HG02623 (cell line): ENCODE measurements at regions not wholly inside any gene's neighbourhood (a gene's known extent, or its start where the extent isn't known, plus 50 kb on each side); places are given as distances from the start of the nearest gene placed in this dataset.

Experiments
- ATAC-seq: cut with Tn5 transposase; IDR thresholded peaks from one replicate; pipeline ENCODE4 v1.9.1; 2021; ENCODE audit warnings: moderate library complexity; ENCODE audit not compliant: unreplicated experiment

- no peak for ATAC-seq
These were observed 905.6 kb upstream of the GHITM start for GRCh38 chr10:83233691-83234090.

- ATAC-seq = no peak
These were observed 891.1 kb upstream of the GHITM start for GRCh38 chr10:83248106-83248631.

- no peak for ATAC-seq
These were observed 888.9 kb upstream of the GHITM start for GRCh38 chr10:83250396-83250795.

GRCh38 chr10:83252169-83252568 lies 887.1 kb upstream of the GHITM start:
- ATAC-seq = no peak

GRCh38 chr10:83252596-83252995 lies 886.7 kb upstream of the GHITM start:
- no peak for ATAC-seq

- no peak for ATAC-seq
These were observed 886.2 kb upstream of the GHITM start for GRCh38 chr10:83253011-83253671.

- ATAC-seq = no peak
These were observed 884.6 kb upstream of the GHITM start for GRCh38 chr10:83254698-83255097.

GRCh38 chr10:83262434-83262833 lies 876.9 kb upstream of the GHITM start:
- no peak for ATAC-seq

- no peak for ATAC-seq
These were observed 866.5 kb upstream of the GHITM start for GRCh38 chr10:83272666-83273434.

- ATAC-seq = no peak
These were observed 865.2 kb upstream of the GHITM start for GRCh38 chr10:83274088-83274487.

- ATAC-seq = no peak
These were observed 862.3 kb upstream of the GHITM start for GRCh38 chr10:83276971-83277370.

- no peak for ATAC-seq
These were observed 856.2 kb upstream of the GHITM start for GRCh38 chr10:83283151-83283550.

GRCh38 chr10:83287374-83287773 lies 851.9 kb upstream of the GHITM start:
- no peak for ATAC-seq

- ATAC-seq = no peak
These were observed 849.9 kb upstream of the GHITM start for GRCh38 chr10:83289373-83289772.

- no peak for ATAC-seq
These were observed 849.4 kb upstream of the GHITM start for GRCh38 chr10:83289948-83290347.

GRCh38 chr10:83301732-83302131 lies 837.6 kb upstream of the GHITM start:
- no peak for ATAC-seq

GRCh38 chr10:83302623-83303022 lies 836.7 kb upstream of the GHITM start:
- ATAC-seq = no peak

GRCh38 chr10:83310688-83311087 lies 828.6 kb upstream of the GHITM start:
- ATAC-seq = no peak

- ATAC-seq = no peak
These were observed 826.7 kb upstream of the GHITM start for GRCh38 chr10:83312570-83312969.

GRCh38 chr10:83332690-83333089 lies 806.6 kb upstream of the GHITM start:
- ATAC-seq = no peak

GRCh38 chr10:83333566-83333965 lies 805.7 kb upstream of the GHITM start:
- ATAC-seq = no peak

- ATAC-seq = no peak
These were observed 795.6 kb upstream of the GHITM start for GRCh38 chr10:83343676-83344075.
